ENCODE measurements at regions not wholly inside any gene's neighbourhood (a gene's known extent, or its start where the extent isn't known, plus 50 kb on each side); places are given as distances from the start of the nearest gene placed in this dataset.

DNA sequence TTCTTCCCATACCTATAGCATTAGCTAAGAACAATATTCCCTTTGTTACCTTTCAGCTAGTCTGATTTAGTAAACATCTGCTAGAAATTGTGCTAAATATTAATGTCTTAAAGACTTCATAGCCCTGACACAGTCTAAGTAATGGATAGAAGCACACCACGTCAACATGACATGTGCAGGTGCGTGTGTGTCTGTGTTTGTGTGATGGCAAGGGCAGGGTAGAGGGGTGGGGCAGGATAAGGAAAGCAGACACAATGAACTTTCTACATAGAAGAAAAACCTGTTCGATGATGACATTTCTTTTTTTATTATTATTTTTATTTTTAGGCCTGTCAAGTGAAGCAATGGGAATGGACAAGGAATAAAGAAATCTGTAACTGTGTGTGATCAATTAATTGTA, 223.3 kb downstream of the NOL4 start:
- intact Hi-C loops (cut with DNase I): no loop called here
- DNase-seq (ENCODE audit: low spot score): no peak

DNA sequence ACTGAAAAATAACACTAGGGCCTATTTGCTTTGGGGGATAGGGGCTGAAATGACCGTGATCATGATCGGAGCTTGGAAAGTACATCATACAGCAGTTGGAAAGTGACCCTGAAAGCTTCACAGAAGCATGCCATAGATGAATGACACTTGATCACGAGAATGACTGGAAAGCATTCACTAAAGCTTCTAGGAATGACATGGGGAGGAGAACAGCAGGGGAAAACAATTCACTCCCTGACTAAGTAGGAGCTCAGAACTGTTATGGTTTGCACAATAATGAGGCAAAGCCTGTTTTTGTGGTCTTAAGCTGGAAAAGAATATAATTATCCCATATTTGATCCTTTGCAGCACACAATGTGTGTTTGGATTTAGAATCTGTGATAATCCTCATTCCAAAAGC, 237.5 kb downstream of the NOL4 start:
- no peak for DNase-seq (ENCODE audit: low spot score)
- intact Hi-C loops (cut with DNase I): no loop called here

DNA sequence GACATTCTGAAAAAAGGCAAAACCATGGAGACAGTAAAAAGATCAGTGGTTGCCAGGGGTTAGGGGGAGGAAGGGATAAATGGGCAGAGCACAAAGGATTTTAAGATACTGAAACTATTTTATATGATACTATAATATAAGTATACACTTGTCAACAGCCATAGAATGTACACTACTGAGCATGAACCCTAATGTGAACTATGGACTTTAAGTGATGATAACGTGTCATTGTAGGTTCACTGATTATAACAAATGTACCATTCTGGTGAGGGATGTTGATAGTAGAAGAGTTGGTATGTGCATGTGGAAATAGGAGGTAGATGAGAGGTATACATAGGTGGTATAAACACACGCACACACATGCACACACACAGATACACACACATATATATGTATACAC, 241.6 kb downstream of the NOL4 start:
- intact Hi-C loops (cut with DNase I): no loop called here
- no peak for DNase-seq (ENCODE audit: low spot score)

DNA sequence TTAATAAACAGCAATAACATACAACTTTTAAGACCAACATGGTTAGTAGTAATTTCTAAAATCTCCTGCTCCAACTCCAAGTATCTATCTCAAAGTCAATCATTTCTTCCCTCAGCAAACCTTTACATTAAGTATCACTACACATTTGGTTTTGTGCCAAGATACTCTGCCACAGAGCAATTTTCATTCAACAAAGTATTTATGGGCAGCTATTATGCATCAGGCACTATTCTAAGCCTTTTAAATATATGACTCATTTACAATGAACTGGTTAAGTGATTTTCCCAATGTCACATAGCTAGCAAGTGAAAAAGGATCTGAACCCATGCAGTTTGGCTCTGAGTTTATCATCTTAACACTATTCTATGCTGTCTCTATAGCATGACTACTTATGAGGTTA, 264.3 kb downstream of the NOL4 start:
- DNase-seq (ENCODE audit: low spot score): no peak
- intact Hi-C loops (cut with DNase I): no loop called here

GRCh38 chr18:33959609-33960008, 265.1 kb downstream of the NOL4 start:
- no peak for DNase-seq (ENCODE audit: low spot score)
- intact Hi-C loops (cut with DNase I): no loop called here

DNA sequence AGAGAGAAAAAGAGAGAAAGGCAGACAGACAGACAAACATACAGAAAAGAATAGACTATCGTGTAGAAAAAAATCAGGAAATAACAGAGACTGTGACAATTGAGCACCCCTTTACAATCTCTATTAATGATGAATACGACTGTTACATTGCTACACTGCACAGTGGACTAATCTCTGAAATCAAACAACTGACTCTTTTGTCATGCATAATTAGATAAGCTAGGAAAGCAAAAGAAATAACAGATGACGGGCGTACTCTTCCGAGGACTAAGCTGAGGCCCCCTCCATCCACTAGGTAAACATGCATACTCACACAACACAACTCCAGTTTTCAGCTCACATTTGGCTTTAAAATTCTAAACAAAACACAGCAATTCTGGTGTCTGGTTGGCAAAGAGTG, 267.0 kb downstream of the NOL4 start:
- intact Hi-C loops (cut with DNase I): no loop called here
- DNase-seq (ENCODE audit: low spot score): no peak

DNA sequence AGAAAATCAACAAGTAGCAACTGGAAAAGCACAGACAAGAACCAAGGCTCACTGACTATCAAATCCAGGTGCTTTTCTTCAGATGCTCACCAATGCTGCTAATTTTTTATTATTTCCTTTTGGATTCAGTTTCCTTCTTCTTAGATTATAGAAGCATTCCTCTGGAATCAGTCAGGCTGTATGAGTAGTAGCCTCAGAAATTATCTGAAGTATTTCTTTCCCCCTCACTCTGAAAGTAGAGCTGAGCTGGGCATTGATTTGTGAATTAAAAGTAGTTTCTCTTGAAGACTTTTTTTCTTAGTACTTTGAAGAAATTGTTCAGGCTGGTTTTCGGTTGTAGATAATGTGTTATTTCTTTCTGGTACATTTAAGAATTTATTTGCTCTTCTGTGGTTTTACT, 273.7 kb downstream of the NOL4 start:
- intact Hi-C loops (cut with DNase I): no loop called here
- DNase-seq (ENCODE audit: low spot score): no peak

DNA sequence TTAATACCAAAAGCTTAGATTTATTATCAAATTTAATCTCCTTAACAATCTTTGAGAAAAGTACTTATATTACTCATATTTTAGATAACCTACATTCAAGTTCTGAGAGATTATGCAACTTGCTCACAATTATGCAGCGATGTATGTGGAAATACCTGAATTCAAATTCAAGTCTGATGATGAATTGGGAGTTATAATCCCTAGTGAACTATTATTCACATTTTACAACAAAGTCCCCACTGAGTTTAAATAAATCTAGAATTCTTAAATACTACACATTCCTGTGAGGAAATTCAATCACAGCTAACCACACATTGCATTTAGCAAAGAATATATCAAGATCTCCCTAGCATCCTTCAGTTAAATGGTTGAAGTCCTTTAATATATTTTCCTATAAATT, 278.4 kb downstream of the NOL4 start:
- no peak for DNase-seq (ENCODE audit: low spot score)
- intact Hi-C loops (cut with DNase I): no loop called here

DNA sequence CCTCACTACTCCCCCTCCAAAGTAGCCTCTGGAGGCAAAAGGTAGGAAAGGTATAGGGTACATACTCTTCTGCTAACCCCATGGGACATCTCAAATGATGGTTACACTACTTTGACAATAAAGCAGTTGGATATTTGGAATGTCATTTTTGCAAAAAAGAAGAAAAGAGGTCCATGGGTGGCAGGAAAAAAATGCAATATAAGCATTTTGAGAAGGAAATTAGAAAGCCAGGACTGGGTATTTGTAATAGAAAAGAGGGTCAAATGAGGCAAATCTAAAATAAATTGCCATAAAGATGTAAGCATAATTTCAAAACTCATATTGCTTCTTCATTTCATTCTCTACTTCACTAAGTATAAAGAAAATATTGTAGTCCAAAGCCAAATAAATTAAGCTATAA, 280.2 kb downstream of the NOL4 start:
- no peak for DNase-seq (ENCODE audit: low spot score)
- intact Hi-C loops (cut with DNase I): no loop called here

DNA sequence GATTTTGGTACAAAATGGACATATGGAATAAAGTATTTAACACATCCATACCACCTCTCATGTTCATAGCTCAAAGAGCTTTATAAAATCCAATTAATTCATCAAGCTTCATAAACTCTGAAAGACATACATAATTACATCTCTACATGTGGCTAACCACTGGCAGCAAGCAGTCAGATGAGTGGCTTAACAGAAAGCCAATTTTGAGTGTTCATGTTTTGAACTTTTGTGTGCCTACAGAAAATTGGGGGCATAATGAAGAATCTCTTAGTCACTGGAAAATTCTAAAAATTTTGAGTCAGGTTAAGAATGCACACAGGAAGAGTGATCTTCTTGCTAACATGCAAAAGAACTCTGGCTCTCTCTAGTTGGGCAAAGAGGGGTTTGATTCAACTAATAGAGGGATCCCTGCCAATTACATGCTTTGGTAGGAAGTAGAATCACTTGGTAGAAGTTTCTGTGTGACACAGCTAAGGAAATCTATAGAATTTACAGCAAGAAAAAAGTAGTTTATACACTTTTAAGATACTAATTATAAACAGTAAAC, 287.4 kb downstream of the NOL4 start:
- no peak for DNase-seq (ENCODE audit: low spot score)
- intact Hi-C loops (cut with DNase I): no loop called here

GRCh38 chr18:33934258-33934657, 290.5 kb downstream of the NOL4 start:
- intact Hi-C loops (cut with DNase I): no loop called here
- no peak for DNase-seq (ENCODE audit: low spot score)

DNA sequence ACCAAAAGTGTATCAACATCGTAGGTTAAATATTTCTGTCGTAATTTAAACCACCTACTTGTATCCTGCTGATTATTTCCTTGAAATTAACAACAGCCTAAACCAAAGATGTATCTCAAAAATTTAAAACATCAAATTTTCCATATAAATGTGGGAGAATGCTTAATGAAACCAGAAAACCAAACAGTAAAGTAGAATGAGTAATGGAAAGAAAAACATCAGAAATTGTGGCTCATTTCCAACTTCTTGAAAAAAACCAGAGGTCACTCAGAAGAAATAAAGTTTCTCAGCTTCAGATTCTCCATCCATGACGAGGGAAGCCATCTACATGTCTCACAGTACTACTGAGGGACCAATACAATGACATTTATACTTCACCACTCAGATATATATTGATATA, 296.5 kb downstream of the NOL4 start:
- no peak for DNase-seq (ENCODE audit: low spot score)
- intact Hi-C loops (cut with DNase I): no loop called here

DNA sequence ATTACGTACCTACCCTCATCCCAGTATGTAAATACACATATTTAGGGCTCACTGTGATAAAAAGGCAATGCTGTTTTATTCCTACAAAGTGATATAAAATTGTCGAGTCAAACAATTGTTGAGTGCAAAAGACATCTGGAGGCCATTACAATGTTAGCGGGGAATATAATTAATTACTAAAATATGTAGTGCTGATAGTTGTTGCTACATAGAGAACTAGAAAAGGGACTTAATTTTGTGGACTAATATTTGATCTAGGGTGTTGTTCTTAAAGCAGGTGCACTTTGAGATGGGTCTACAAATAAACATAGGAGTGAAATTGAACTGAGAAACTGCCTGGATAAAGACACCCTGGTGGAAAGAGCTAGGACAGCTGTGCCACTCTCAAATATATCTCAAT, 300.1 kb downstream of the NOL4 start:
- intact Hi-C loops (cut with DNase I): no loop called here
- DNase-seq (ENCODE audit: low spot score): no peak

GRCh38 chr18:33923980-33924379, 300.7 kb downstream of the NOL4 start:
- no peak for DNase-seq (ENCODE audit: low spot score)
- intact Hi-C loops (cut with DNase I): no loop called here

- no peak for DNase-seq (ENCODE audit: low spot score)
- intact Hi-C loops (cut with DNase I): no loop called here
Measured at GRCh38 chr18:33918571-33918970, 306.1 kb downstream of the NOL4 start.

DNA sequence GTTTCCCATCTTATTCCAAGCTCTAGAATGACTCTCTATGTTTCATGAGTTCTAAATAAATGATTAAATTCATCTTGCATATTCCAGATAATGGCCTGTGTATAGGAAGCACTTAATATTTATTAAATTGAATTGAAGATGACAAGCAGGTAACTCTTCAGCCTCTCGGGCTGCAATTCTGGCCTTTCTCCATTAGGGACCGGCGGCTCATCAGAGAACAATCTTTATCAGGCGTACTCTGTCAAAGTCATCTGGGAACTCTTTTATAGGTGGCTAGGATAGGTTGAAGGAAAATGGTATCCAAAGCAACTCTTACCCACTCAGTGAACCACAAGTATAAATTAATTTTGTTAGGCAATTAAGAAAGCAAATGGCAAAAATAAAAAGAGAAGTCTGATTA, 308.5 kb downstream of the NOL4 start:
- DNase-seq (ENCODE audit: low spot score): no peak
- intact Hi-C loops (cut with DNase I): no loop called here

DNA sequence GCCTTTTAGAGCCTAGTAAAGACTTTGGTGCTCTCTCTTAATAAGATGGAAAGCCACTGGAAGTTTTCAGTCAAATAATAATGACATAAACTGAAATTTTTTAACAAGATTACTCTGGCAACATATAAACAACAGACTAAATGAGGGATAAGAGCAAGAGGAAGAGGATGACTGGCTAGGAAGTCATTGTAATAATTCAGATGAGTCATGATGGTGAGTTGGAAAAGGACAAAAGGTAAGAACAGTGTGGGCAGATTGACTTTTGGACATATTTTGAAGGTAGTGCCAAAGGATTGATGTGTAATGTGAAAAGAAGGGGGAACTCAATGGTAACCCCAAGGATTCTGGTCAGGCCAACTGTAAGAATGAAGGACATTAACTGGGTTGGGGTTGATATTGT, 310.3 kb downstream of the NOL4 start:
- DNase-seq (ENCODE audit: low spot score): no peak
- intact Hi-C loops (cut with DNase I): no loop called here

- intact Hi-C loops (cut with DNase I): no loop called here
- DNase-seq (ENCODE audit: low spot score): no peak
Measured at GRCh38 chr18:33906046-33906445, 318.7 kb downstream of the NOL4 start.

GRCh38 chr18:33901894-33902512, 322.7 kb downstream of the NOL4 start:
- intact Hi-C loops (cut with DNase I): no loop called here

GRCh38 chr18:33900638-33901037, 322.6 kb downstream of the ASXL3 start:
- DNase-seq (ENCODE audit: low spot score): no peak
- intact Hi-C loops (cut with DNase I): no loop called here

More at GRCh38 chr18:33901894-33902512, 322.7 kb downstream of the NOL4 start:
- DNase-seq (ENCODE audit: low spot score): no peak

GRCh38 chr18:33898427-33898826, 320.4 kb downstream of the ASXL3 start:
- intact Hi-C loops (cut with DNase I): no loop called here
- DNase-seq (ENCODE audit: low spot score): no peak

- intact Hi-C loops (cut with DNase I): no loop called here
Measured at GRCh38 chr18:33878213-33878612, 300.2 kb downstream of the ASXL3 start.

More at GRCh38 chr18:33878213-33878612, 300.2 kb downstream of the ASXL3 start:
- DNase-seq (ENCODE audit: low spot score): no peak

Data from cardiac septum (tissue), 1 donor.